AG10803 (cell line): ENCODE measurements at regions not wholly inside any gene's neighbourhood (a gene's known extent, or its start where the extent isn't known, plus 50 kb on each side); places are given as distances from the start of the nearest gene placed in this dataset.

ENCODE experiments used
- DNase-seq: peaks from one replicate; pipeline ENCODE4 v3.0.0; 2010; ENCODE audit warnings: low read depth
- H3K4me3 ChIP-seq: 2 replicates; pipeline ENCODE4 v1.5.1; 2011; ENCODE audit warnings: mild to moderate bottlenecking, low read length, control low read depth
- CTCF ChIP-seq: conservative IDR thresholded peaks from 2 replicates; pipeline ENCODE4 v1.5.1; 2011; ENCODE audit warnings: mild to moderate bottlenecking, low read length, control low read depth, inconsistent platforms

GRCh38 chrX:4978613-4979012 lies 1250.1 kb downstream of the NLGN4X start:
- TF ChIP-seq CTCF, result no peak
- H3K4me3 ChIP-seq, result no peak overlapping the region
- DNase-seq, result no peak

- DNase-seq, result no peak
- H3K4me3 ChIP-seq, result no peak overlapping the region
- no peak for TF ChIP-seq CTCF
These were observed 1257.0 kb downstream of the NLGN4X start for GRCh38 chrX:4971646-4972045.

- no peak for DNase-seq
- no peak overlapping the region for H3K4me3 ChIP-seq
- no peak for TF ChIP-seq CTCF
These were observed 1250.7 kb upstream of the PRKX start for GRCh38 chrX:4964112-4964511.

GRCh38 chrX:4963432-4963831 lies 1250.0 kb upstream of the PRKX start:
- no peak overlapping the region for H3K4me3 ChIP-seq
- no peak for TF ChIP-seq CTCF
- no peak for DNase-seq

GRCh38 chrX:4944767-4945166 lies 1231.3 kb upstream of the PRKX start:
- no peak for DNase-seq
- TF ChIP-seq CTCF, result no peak

GRCh38 chrX:4936315-4936714 lies 1222.9 kb upstream of the PRKX start:
- no peak for TF ChIP-seq CTCF
- H3K4me3 ChIP-seq, result no peak overlapping the region
- no peak for DNase-seq

More at GRCh38 chrX:4944767-4945166, 1231.3 kb upstream of the PRKX start:
- H3K4me3 ChIP-seq, result no peak overlapping the region

- no peak for DNase-seq
- no peak overlapping the region for H3K4me3 ChIP-seq
- no peak for TF ChIP-seq CTCF
These were observed 1222.4 kb upstream of the PRKX start for GRCh38 chrX:4935846-4936245.
